Motor neuron (in vitro differentiated cells): ENCODE measurements at regions not wholly inside any gene's neighbourhood (a gene's known extent, or its start where the extent isn't known, plus 50 kb on each side); places are given as distances from the start of the nearest gene placed in this dataset.
A peak's percentile ranks its signal among the peaks of the same experiment; 100 is the strongest.
"Not testable (repeated sequence)": the region's sequence is repeated elsewhere in the genome, so short reads cannot be mapped to it uniquely, and the experiment has no call there.

Experiments used
- ATAC-seq, 8 experiments: fragments of 200-7000 bp; cut with Tn5 transposase; replicated peaks in 6 of 8; 2 replicates each; pipeline ENCODE4 v1.8.0; 2021; ENCODE audit warnings: mild to moderate bottlenecking in 8 of 8, moderate library complexity in 8 of 8
- H3K27ac ChIP-seq, 2 donors: fragments of 250-450 bp; sonication (Bioruptor Pico); 2 replicates each; pipeline ENCODE4 v1.9.0; 2021; ENCODE audit warnings: antibody characterized with exemption in 2 of 2, mild to moderate bottlenecking in 2 of 2, moderate library complexity in 1 of 2
- H3K4me1 ChIP-seq, 2 donors: fragments of 250-450 bp; sonication (Bioruptor Pico); replicated peaks in 1 of 2; 2 replicates each; pipeline ENCODE4 v1.6.1; 2021; ENCODE audit warnings: antibody characterized with exemption in 2 of 2, mild to moderate bottlenecking in 2 of 2, moderate library complexity in 1 of 2
- H3K4me3 ChIP-seq, 5 donors: fragments of 250-450 bp; sonication (Bioruptor Pico); 2 replicates each; pipeline ENCODE4 v1.9.0; 2021; ENCODE audit warnings: antibody characterized with exemption in 5 of 5, mild to moderate bottlenecking in 5 of 5, moderate library complexity in 4 of 5
- WGBS, 10 experiments: fragments of 450-650 bp; shearing (Covaris generic); methylation state at CpG; one replicate each; pipeline ENCODE4 v1.0.0; 2022; 5-methylcytosine and 5-hydroxymethylcytosine counted together
- in situ Hi-C, 9 experiments: fragments of 400-800 bp; cut with MboI; loops; one replicate each; pipeline ENCODE4 v1.15.0; 2021; ENCODE audit warnings: low sequenced_read_pairs in 9 of 9, low pct_unique_long_range_greater_than_20kb in 2 of 9; ENCODE audit not compliant: unreplicated experiment in 9 of 9

DNA sequence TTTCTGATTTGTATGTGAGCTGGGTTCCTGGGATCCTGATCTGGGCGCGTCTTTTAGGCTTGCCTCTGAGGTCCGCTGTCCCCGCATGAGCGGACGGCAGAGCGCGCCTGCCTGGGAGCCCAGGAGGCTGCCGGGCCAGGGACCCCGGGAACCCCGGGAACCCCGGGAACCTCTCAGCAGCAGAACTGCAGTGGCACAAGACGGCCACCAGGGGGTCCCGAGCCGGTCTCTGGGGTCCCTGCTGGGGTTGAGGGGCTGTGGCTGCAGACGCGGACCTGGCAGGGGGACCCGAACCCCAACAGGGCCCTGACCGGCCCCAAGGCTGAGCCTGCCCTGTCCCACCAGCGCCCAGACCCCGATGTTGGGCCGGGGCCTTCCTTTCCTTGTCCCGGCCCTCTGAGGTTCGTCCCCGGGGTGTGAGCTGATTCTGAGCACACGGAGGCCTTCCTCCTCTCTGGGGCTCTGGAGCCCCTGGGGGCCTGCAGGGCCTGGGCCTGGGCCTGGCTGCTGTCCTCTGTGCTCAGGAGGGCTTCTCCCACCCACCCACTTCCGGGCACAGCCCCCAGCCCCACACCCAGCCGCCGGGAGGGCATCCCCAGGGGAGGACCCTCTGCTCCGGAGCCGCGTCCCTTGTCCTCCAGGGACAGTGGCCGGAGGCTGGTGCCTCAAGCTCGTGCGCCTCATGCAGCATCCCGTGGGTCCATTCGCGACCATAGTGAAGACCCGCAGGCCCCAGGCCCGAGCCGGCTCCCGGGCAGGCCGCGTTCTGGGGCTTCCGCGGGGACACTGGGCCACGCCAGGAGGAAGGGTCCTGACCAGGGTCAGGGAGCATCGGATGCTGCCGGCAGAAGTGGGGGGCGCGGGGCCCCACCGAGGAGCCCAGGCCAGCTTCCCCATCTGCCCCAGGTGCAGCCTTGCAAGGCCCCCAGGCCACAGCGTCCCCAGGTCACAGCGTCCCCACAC, 152.9 kb downstream of the TMEM121 start:
- in situ Hi-C loops, ATAC-seq, H3K27ac ChIP-seq, H3K4me1 ChIP-seq, H3K4me3 ChIP-seq: not testable (repeated sequence)
- no CpG with 5 or more reads among the region's 54 CpGs for WGBS, 10 experiments

DNA sequence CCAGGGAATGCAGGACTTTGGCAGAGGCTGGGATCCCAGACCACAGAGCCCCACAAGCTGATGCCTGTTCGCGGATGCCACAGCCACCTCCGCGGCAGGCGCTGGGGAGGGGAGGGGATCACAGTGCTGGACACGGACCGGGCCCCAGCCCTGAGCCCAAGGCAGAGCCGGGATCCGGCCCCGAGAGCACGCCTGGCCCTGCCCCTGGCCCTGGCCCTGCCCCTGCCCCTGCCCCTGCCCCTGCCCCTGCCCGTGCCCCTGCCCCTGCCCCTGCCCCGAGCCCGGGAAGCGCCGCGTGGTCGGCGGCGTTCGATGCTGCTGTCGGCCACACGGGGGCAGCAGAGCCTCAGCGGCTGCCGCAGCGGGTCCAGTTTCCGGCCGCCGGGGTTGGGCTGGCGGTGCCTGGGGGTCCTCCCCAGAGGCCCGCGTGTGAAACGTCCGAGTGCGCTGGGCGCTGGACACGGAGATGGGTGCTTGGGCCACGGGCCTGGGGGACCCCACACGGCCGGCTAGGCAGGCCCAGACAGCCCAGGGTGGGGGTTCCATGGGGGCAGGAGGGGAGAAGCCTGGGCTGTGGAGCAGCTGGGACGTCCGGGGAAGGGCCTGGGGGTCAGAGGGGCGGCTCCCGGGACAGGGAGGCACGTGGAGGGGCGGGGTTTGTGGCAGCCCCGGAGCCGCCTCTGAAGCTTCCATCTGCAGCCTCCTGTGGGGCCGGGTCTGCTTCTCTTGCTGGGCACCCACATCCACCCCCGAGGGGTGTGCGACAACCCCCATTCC, 153.8 kb downstream of the TMEM121 start:
- peak in 5 of 8 experiments; percentile 52 to 79 (median 71) for ATAC-seq
- WGBS, 10 experiments = no CpG with 5 or more reads among the region's 51 CpGs
- H3K4me3 ChIP-seq, H3K27ac ChIP-seq, H3K4me1 ChIP-seq, in situ Hi-C loops: not testable (repeated sequence)

DNA sequence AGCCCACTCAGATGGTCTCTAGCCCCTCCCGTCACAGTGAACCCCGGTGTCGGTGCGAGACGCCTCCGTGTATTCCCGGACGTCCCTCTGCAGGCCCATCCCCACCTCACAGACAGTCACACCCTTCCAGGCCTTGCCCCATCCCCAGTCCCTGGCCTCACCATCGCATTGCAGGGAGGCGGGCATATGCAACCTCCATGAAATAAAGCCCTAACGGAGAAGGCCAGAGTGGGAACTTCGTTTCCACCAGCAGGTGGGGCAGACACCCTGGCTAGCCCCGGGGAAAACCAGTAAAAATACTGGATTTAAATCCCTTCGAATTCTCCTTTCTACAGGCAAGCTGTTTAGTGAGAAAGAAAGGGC, 154.3 kb downstream of the TMEM121 start:
- H3K27ac ChIP-seq, H3K4me1 ChIP-seq, H3K4me3 ChIP-seq, in situ Hi-C loops: not testable (repeated sequence)
- no CpG with 5 or more reads among the region's 14 CpGs for WGBS, 10 experiments
- ATAC-seq = peak in 5 of 8 experiments; percentile 28 to 70 (median 65)

DNA sequence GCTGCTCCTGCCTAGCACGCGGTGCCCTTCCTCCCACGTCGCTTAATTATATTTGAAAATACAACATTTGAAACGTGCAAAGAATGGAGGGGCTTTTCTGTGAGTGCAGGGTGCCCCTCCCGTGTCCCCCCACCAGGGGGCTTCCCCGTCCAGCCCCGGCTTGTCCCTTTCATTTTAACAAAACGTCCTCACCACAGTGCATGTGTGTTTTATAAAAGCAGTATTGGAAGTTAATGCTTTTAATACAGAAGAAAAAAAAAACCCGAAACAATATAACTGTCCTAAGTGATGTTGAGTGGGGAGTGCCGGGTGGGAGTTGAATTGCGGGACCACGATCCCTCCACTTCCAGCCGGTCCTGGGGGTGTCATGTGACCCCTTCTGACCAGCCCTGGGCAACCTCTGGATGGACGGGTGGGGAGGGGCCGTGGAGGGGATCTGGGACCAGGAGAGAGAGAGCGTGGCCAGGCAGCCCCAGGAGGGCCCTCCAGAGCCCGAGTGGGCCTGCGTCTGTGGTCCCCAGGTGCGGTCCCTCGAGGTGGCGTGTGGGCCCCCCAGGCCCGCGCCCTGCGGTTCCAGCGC, 155.3 kb downstream of the TMEM121 start:
- H3K4me3 ChIP-seq, H3K4me1 ChIP-seq, H3K27ac ChIP-seq, ATAC-seq, in situ Hi-C loops: not testable (repeated sequence)
- WGBS, 10 experiments = 0% methylated on average over 1 of the region's 26 CpGs; no CpG with 5 or more reads in 9 of the 10 experiments

GRCh38 chr14:105682442-105682841, 156.1 kb downstream of the TMEM121 start:
- in situ Hi-C loops, H3K4me1 ChIP-seq, H3K27ac ChIP-seq, ATAC-seq, H3K4me3 ChIP-seq: not testable (repeated sequence)
- WGBS, 10 experiments = no CpG with 5 or more reads among the region's 15 CpGs

DNA sequence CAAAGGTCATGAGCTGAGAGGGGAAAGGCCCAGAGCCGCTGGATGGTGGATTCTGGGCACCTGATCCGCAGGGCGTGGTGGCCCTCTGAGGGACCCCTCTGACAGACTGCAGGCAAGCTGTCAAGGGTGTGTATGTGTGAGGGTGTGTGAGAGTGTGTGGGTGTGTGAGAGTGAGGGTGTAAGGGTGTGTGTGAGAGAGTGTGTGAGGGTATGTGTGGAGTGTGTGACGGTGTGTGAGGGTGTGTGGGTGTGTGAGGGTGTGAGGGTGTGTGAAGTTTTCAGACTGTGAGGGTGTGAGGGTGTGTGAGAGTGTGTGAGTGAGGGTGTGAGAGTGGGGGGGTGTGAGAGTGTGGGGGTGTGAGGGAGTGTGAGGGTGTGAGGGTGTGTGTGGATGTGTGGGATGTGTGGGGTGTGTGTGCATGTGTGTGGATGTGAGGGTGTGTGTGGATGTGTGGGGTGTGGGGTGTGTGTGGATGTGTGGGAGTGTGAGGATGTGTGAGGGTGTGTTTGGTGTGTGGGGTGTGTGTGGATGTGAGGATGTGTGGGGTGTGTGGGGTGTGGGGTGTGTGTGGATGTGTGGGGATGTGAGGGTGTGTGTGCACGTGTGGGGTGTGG, 156.7 kb downstream of the TMEM121 start:
- no peak overlapping the region for H3K4me3 ChIP-seq
- ATAC-seq = no peak
- no peaks in the 10 kb centered on the region for H3K4me1 ChIP-seq
- WGBS, 10 experiments = no CpG with 5 or more reads among the region's 5 CpGs
- H3K27ac ChIP-seq = no peak overlapping the region
- in situ Hi-C loops = no loop called here

DNA sequence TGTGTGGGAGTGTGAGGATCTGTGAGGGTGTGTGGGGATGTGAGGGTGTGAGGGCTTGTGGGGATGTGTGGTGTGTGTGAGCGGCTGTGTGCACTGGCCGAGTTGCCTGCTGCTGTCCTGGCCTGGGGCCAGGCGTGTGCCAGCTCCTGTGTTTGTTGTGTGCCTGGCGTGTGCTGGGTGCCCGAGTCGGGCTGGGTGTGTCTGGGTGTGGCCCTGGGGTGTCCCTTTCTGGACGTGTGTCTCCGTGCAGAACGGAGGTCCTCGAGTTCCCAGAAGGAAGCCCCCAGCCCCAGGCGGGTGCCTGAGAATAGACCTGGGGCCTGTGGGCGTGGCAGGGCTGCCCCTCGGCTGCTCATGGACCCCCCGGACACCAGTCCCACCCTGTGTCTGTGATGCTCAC, 157.7 kb downstream of the TMEM121 start:
- in situ Hi-C loops, ATAC-seq, H3K27ac ChIP-seq, H3K4me1 ChIP-seq, H3K4me3 ChIP-seq: not testable (repeated sequence)
- no CpG with 5 or more reads among the region's 14 CpGs for WGBS, 10 experiments

DNA sequence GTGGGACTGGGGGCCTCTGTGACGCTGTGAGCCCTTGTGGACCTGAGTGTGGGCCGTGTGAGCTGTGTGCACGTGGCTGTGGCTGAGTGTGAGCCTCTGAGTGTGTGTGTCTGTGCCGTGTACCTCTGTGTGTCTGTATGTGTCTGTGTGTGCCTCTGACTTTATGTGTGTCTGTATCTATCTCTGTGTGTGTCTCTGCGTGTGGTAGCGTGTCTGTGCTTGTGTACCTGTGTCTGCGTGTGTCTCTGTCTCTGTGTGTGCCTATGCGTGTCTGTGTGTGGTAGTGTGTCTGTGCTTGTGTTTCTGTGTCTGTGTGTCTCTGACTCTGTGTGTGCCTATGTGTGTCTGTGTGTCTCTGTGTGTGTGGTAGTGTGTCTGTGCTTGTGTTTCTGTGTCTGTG, 158.2 kb downstream of the TMEM121 start:
- 64% methylated on average over 4 of the region's 8 CpGs; no CpG with 5 or more reads in 9 of the 10 experiments for WGBS, 10 experiments
- H3K27ac ChIP-seq, in situ Hi-C loops, H3K4me3 ChIP-seq, H3K4me1 ChIP-seq, ATAC-seq: not testable (repeated sequence)

- Histone ChIP-seq H3K4me1 (no peaks in the 10 kb centered on the region), H3K27ac (no peak overlapping the region), H3K4me3 (no peak overlapping the region)
- WGBS, 10 experiments = 0 to 83% (median 30%) methylated on average over 1 to 2 of the region's 2 CpGs; no CpG with 5 or more reads in 5 of the 10 experiments
- in situ Hi-C loops = no loop called here
- no peak for ATAC-seq
These were observed 158.6 kb downstream of the TMEM121 start for GRCh38 chr14:105685003-105685402.

- ATAC-seq, H3K4me3 ChIP-seq, in situ Hi-C loops, H3K27ac ChIP-seq, H3K4me1 ChIP-seq: not testable (repeated sequence)
- no CpG with 5 or more reads among the region's 8 CpGs for WGBS, 10 experiments
These were observed 159.2 kb downstream of the TMEM121 start for GRCh38 chr14:105685605-105686004.

DNA sequence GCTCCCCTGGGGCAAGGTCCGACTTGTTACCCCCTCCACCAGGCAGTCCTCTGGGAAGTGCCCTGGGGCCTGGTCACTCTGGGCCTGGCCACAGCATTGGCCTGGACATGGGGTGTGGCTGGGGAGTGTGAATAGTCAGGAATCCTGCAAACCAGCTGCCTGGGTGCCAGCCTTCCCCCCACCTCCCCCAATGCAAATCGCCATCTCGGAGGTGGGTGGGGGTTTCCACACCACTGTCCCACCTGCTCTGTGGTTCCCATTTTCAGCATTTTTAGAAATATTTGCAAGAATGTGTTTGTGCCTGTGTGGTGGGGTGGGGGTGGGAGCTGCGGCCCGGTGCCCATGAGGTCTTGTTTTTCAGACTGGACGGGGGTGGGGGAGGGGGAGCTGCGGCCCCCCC, 159.7 kb downstream of the TMEM121 start:
- H3K4me1 ChIP-seq, in situ Hi-C loops, H3K4me3 ChIP-seq, H3K27ac ChIP-seq: not testable (repeated sequence)
- peak in 2 of 8 experiments; percentile 17 to 20 for ATAC-seq
- no CpG with 5 or more reads among the region's 7 CpGs for WGBS, 10 experiments

GRCh38 chr14:105686462-105687170, 160.2 kb downstream of the TMEM121 start:
- WGBS, 10 experiments = no CpG with 5 or more reads among the region's 34 CpGs
- H3K4me1 ChIP-seq, H3K27ac ChIP-seq, H3K4me3 ChIP-seq, ATAC-seq, in situ Hi-C loops: not testable (repeated sequence)
